Prostate gland (tissue), 2 donors: ENCODE measurements at regions not wholly inside any gene's neighbourhood (a gene's known extent, or its start where the extent isn't known, plus 50 kb on each side); places are given as distances from the start of the nearest gene placed in this dataset.
"Not testable (repeated sequence)": the region's sequence is repeated elsewhere in the genome, so short reads cannot be mapped to it uniquely, and the experiment has no call there.

ENCODE experiments used
- DNase-seq: peaks from one replicate; pipeline ENCODE4 v3.0.0-alpha.2; 2019; ENCODE audit warnings: low spot score
- H3K27ac ChIP-seq, 2 donors: fragments of 200-600 bp; sonication (generic); 2 replicates each; pipeline ENCODE4 v1.5.1; 2017 to 2019
- H3K27me3 ChIP-seq: fragments of 200-600 bp; sonication (generic); replicated peaks from 2 replicates; pipeline ENCODE4 v1.5.1; 2019; ENCODE audit not compliant: insufficient read depth
- H3K36me3 ChIP-seq, 2 donors: fragments of 200-600 bp; sonication (generic); 1 replicate in 1 of 2; 2 replicates in 1 of 2; pipeline versions ENCODE4 v1.5.1 to v1.8.1; 2017 to 2019
- H3K4me1 ChIP-seq: fragments of 200-600 bp; sonication (generic); replicated peaks from 2 replicates; pipeline ENCODE4 v1.5.1; 2019
- H3K4me3 ChIP-seq, 2 donors: fragments of 200-600 bp; sonication (generic); 2 replicates each; pipeline ENCODE4 v1.5.1; 2017 to 2019
- H3K9me3 ChIP-seq: fragments of 200-600 bp; sonication (generic); 2 replicates; pipeline ENCODE4 v1.5.1; 2017
- CTCF ChIP-seq, 4 experiments: fragments of 200-600 bp in 2 of 4; fragments of 450-650 bp in 2 of 4; sonication (generic) in 2 of 4; IDR thresholded peaks; 1 replicate in 3 of 4; 2 replicates in 1 of 4; pipeline ENCODE4 v1.5.1; 2016 to 2019; ENCODE audit warnings: antibody characterized with exemption in 4 of 4, mild to moderate bottlenecking in 2 of 4, moderate library complexity in 2 of 4
- POLR2A ChIP-seq: fragments of 450-650 bp; IDR thresholded peaks from one replicate; pipeline ENCODE4 v1.6.1; 2016; ENCODE audit warnings: antibody characterized with exemption, mild to moderate bottlenecking
- POLR2AphosphoS5 ChIP-seq: sonication (generic); formaldehyde crosslinking; IDR thresholded peaks from one replicate; pipeline ENCODE4 v1.6.1; 2017; ENCODE audit warnings: antibody characterized with exemption
- WGBS: methylation state at CpG from one replicate; pipeline ENCODE4 v1.1.5; 2018; 5-methylcytosine and 5-hydroxymethylcytosine counted together
- intact Hi-C: fragments of 100-400 bp; cut with DNase I; formaldehyde crosslinking; loops from one replicate; pipeline ENCODE4 v1.14.2; 2022

- H3K27me3 ChIP-seq: no peaks in the 10 kb centered on the region
- no peak for DNase-seq
- TF ChIP-seq POLR2A: no peak
- no peak for TF ChIP-seq CTCF (IDR thresholded peaks at IDR 0.05)
- TF ChIP-seq POLR2AphosphoS5: no peak
- H3K27ac ChIP-seq: no peak overlapping the region
- no peaks in the 10 kb centered on the region for H3K36me3 ChIP-seq
- 68% methylated on average over 3 of the region's 3 CpGs for WGBS
- no peaks in the 10 kb centered on the region for H3K9me3 ChIP-seq
- H3K4me1 ChIP-seq: no peaks in the 10 kb centered on the region
- intact Hi-C loops: no loop called here
- no peak overlapping the region for H3K4me3 ChIP-seq
Measured at GRCh38 chr9:24986331-24986730, 440.6 kb upstream of the IZUMO3 start.

GRCh38 chr9:24970780-24971179, 425.1 kb upstream of the IZUMO3 start:
- H3K4me3 ChIP-seq, H3K9me3 ChIP-seq, DNase-seq, intact Hi-C loops, H3K4me1 ChIP-seq, H3K27me3 ChIP-seq, H3K36me3 ChIP-seq, H3K27ac ChIP-seq: not testable (repeated sequence)
- 94% methylated on average over 8 of the region's 8 CpGs for WGBS

- Histone ChIP-seq H3K27me3 (no peaks in the 10 kb centered on the region), H3K36me3 (no peaks in the 10 kb centered on the region), H3K4me1 (no peaks in the 10 kb centered on the region), H3K4me3 (no peak overlapping the region), H3K9me3 (no peaks in the 10 kb centered on the region), H3K27ac (no peak overlapping the region)
- intact Hi-C loops: no loop called here
- no peak for DNase-seq
- no peak for TF ChIP-seq POLR2A
- no peak for TF ChIP-seq CTCF (IDR thresholded peaks at IDR 0.05)
- TF ChIP-seq POLR2AphosphoS5: no peak
Measured at GRCh38 chr9:24961762-24962161, 416.1 kb upstream of the IZUMO3 start.

GRCh38 chr9:24953070-24953469, 407.4 kb upstream of the IZUMO3 start:
- no peak for TF ChIP-seq POLR2AphosphoS5
- TF ChIP-seq POLR2A: no peak
- TF ChIP-seq CTCF (IDR thresholded peaks at IDR 0.05): no peak
- Histone ChIP-seq H3K9me3 (no peaks in the 10 kb centered on the region), H3K27me3 (no peaks in the 10 kb centered on the region), H3K36me3 (no peaks in the 10 kb centered on the region), H3K27ac (no peak overlapping the region), H3K4me1 (no peaks in the 10 kb centered on the region), H3K4me3 (no peak overlapping the region)
- DNase-seq: no peak
- WGBS: 100% methylated on average over 1 of the region's 1 CpG
- intact Hi-C loops: no loop called here

GRCh38 chr9:24939109-24939850, 393.6 kb upstream of the IZUMO3 start:
- Histone ChIP-seq H3K9me3 (no peaks in the 10 kb centered on the region), H3K36me3 (no peaks in the 10 kb centered on the region), H3K27me3 (no peaks in the 10 kb centered on the region), H3K4me1 (no peaks in the 10 kb centered on the region), H3K4me3 (no peak overlapping the region), H3K27ac (no peak overlapping the region)
- intact Hi-C loops: no loop called here
- no peak for DNase-seq
- 85% methylated on average over 5 of the region's 5 CpGs for whole genome bisulfite sequencing
- no peak for TF ChIP-seq POLR2AphosphoS5
- TF ChIP-seq CTCF (IDR thresholded peaks at IDR 0.05): no peak
- no peak for TF ChIP-seq POLR2A
